SHP77 (cell line): ENCODE measurements at regions not wholly inside any gene's neighbourhood (a gene's known extent, or its start where the extent isn't known, plus 50 kb on each side); places are given as distances from the start of the nearest gene placed in this dataset.
"Not testable (repeated sequence)": the region's sequence is repeated elsewhere in the genome, so short reads cannot be mapped to it uniquely, and the experiment has no call there.

Experiments
- DNase-seq, 2 experiments: peaks; one replicate each; lab custom pipeline; 2025; lab: John Stamatoyannopoulos, UW

- DNase-seq: no peak
Measured at GRCh38 chr7:29649876-29650275, 86.2 kb downstream of the PRR15 start.

GRCh38 chr7:29651477-29651876 is 87.8 kb downstream of the PRR15 start:
- no peak for DNase-seq

GRCh38 chr7:29652556-29652955 is 88.9 kb downstream of the PRR15 start:
- no peak for DNase-seq

GRCh38 chr7:29654340-29654739 is 90.7 kb downstream of the PRR15 start:
- DNase-seq: not testable (repeated sequence)

GRCh38 chr7:29657288-29657687 is 93.7 kb downstream of the PRR15 start:
- DNase-seq: no peak

GRCh38 chr7:29657856-29658255 is 94.2 kb downstream of the PRR15 start:
- no peak for DNase-seq

GRCh38 chr7:29659213-29659612 is 95.6 kb downstream of the PRR15 start:
- DNase-seq: not testable (repeated sequence)

- DNase-seq: not testable (repeated sequence)
Measured at GRCh38 chr7:29662899-29663298, 99.3 kb downstream of the PRR15 start.

GRCh38 chr7:29664999-29665398 is 101.4 kb downstream of the PRR15 start:
- DNase-seq: not testable (repeated sequence)

- not testable (repeated sequence) for DNase-seq
Measured at GRCh38 chr7:29667096-29667669, 103.5 kb downstream of the PRR15 start.

- not testable (repeated sequence) for DNase-seq
Measured at GRCh38 chr7:29671286-29671685, 107.7 kb downstream of the PRR15 start.

- not testable (repeated sequence) for DNase-seq
Measured at GRCh38 chr7:29673635-29674034, 110.0 kb downstream of the PRR15 start.

GRCh38 chr7:29674626-29675025 is 111.0 kb downstream of the PRR15 start:
- DNase-seq: not testable (repeated sequence)

GRCh38 chr7:29677254-29677653 is 113.6 kb downstream of the PRR15 start:
- DNase-seq: not testable (repeated sequence)

GRCh38 chr7:29679963-29680362 is 116.3 kb downstream of the PRR15 start:
- DNase-seq: not testable (repeated sequence)

- not testable (repeated sequence) for DNase-seq
Measured at GRCh38 chr7:29680601-29681000, 117.0 kb downstream of the PRR15 start.

- DNase-seq: not testable (repeated sequence)
Measured at GRCh38 chr7:29684151-29684786, 120.6 kb downstream of the PRR15 start.

- peak; percentile 45 to 76 for DNase-seq
Measured at GRCh38 chr7:29684787-29685650, 121.3 kb upstream of the WIPF3 start.

GRCh38 chr7:29685651-29686271 is 120.5 kb upstream of the WIPF3 start:
- DNase-seq: not testable (repeated sequence)

GRCh38 chr7:29690510-29690909 is 115.8 kb upstream of the WIPF3 start:
- not testable (repeated sequence) for DNase-seq

GRCh38 chr7:29696402-29696801 is 109.9 kb upstream of the WIPF3 start:
- peak in 1 of 2 experiments; percentile 8 for DNase-seq

GRCh38 chr7:29699723-29700122 is 106.6 kb upstream of the WIPF3 start:
- not testable (repeated sequence) for DNase-seq
